Stimulated activated CD4-positive, alpha-beta T cell treated with anti-CD3 and anti-CD28 coated beads, Interleukin-1b, Interleukin-23, amount 100 ng/mL, for 1 hour (primary cell): ENCODE measurements at regions not wholly inside any gene's neighbourhood (a gene's known extent, or its start where the extent isn't known, plus 50 kb on each side); places are given as distances from the start of the nearest gene placed in this dataset.

Experiments
- DNase-seq, 2 donors: peaks; one replicate each; pipeline ENCODE4 v3.0.0-alpha.2; 2020; ENCODE audit warnings: low read depth in 2 of 2

DNA sequence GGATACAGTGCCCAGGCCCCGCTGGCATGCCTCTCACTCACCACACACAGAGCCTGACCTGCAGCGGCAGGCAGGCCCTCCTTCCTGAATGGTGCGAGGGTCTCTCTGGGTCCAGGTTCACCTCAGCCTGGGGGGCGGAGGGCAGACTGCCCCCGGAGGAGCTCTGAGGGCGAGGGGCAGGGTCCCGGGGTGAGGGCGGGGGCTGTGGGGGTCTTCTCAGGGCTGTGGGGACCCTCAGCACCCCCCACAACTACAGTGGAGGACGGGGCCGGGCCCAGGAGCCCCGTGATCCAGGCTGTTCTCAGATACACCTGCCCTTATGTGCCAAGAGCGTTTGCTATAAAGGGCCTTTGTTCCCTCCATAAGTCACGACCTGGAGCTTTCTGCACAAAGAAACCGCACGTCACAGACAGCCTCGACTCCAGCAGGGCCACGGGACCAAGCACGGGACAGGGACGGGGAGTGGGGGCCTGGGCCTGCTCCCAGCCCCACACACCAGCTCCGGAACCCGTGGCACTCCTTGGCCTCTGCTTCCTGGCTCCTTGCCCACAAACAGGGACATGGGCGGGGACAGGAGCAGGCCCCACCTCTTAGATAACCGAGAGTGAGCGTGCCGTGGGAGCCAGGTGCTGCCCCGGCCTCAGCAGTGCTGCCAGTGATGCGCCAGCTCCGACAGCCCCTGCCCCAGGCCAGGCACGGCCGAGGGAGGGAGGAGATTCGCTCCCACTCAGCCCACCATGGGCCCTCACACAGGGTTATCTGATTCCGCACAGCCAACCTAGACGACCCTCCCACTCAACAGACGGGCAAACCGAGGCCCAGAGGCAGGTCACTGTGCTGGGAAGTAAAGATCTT, 101.9 kb downstream of the RFLNA start:
- DNase-seq, result no peak

DNA sequence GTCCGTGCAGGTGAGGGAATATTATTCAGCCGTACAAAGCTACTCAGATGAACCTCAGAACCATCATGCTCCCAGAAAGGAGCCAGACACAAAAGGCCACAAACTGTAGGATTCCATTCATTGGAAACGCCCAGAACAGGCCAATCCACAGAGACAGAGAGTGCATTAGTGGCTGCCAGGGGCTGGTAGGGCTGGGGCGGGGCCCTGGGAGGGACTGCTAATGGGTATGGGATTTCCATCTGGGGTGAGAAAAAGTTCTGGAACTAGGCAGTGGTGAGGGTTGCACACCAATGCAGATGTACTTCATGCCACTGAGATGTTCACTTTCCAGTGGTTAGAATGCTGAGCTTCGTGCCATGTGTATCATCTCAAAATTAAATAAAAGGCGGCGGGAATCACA, 101.1 kb downstream of the RFLNA start:
- DNase-seq, result no peak

DNA sequence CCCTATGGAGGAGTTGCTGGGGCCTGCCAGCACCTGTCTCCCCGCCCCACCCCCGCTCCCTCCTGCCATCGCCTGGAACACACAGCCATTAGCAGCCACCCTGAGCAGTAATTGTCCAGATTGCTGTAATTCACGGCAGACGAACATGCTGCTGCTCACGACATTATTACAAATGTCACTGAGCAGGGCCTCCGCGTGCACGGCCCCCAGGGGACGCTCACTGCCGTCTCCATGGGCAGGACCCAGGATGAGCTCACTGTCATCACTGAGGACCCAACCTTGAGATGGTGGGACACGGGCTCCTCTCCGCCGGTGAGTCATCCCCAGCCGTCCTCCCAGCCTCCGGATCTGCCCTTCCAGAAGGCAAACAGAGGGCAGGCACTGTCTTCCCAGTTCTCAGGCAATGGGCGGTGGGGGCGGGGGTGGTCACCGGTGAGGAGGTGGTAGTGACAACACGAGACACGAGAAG, 100.4 kb downstream of the RFLNA start:
- no peak for DNase-seq

DNA sequence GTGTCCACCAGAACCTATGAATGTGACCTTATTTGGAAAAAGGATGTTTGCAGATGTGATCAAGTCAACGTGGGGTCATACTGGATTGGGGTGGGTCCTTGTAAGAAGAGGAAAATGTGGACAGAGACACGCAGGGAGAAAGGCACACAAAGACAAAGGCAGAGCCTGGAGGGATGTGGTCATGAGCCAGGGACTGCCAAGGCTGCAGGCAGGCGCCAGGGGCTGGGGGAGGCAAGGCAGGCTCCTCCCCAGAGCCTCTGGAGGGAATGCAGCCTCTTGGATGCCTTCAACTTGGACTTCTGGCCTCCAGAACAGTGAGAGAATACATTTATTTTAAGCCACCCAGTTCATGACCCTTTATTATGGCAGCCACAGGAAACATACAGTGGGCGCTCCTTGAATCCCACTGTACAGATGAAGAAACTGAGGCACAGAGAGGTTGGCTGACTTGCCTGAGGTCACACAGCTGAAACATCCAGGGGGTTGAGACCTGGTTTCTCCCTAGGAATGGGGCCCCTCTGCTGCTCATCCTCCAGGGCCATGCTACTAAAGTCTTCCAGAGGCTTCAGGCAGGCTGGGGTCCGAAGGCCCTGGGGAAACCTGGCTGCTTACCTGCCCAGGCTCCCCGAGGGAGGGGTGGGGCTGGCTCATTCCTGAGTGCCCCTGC, 99.7 kb downstream of the RFLNA start:
- no peak for DNase-seq

DNA sequence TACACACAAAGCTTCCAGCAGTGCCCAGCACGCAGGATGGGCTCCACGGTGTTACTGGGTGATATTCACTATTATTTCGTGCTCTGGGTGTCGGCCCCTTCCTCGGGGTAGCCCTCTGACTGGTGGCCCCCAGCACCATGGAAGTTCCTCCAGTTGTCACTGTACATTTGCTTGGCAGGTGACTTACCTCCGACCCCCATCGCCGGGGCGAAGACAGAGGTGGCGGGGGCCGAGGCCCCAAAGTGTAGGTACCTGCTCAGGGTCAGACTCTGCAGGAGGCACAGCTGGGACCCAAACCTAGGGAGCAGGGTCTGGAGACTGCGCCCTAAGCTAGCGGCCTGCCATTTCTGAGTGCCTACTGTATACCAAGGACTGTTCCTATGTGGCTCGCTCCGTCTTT, 98.9 kb downstream of the RFLNA start:
- no peak for DNase-seq

DNA sequence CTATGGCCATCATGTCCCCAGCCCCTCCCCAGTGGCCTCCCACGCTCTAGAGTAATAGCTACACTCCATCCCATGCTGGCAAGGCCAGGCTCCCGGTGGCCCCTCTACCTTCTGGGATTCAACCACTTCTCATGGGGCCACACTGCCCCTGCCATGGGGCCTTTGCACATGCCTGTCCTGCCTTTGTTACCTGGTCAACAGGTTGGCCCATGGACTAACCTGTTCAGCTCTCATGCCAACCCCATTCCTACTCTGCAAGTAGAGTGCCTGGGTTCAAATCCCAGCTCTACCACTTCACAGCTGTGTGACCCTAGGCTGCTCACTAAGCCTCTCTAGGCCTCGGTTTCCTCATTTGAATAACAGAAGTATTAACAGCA, 98.5 kb downstream of the RFLNA start:
- DNase-seq, result no peak

DNA sequence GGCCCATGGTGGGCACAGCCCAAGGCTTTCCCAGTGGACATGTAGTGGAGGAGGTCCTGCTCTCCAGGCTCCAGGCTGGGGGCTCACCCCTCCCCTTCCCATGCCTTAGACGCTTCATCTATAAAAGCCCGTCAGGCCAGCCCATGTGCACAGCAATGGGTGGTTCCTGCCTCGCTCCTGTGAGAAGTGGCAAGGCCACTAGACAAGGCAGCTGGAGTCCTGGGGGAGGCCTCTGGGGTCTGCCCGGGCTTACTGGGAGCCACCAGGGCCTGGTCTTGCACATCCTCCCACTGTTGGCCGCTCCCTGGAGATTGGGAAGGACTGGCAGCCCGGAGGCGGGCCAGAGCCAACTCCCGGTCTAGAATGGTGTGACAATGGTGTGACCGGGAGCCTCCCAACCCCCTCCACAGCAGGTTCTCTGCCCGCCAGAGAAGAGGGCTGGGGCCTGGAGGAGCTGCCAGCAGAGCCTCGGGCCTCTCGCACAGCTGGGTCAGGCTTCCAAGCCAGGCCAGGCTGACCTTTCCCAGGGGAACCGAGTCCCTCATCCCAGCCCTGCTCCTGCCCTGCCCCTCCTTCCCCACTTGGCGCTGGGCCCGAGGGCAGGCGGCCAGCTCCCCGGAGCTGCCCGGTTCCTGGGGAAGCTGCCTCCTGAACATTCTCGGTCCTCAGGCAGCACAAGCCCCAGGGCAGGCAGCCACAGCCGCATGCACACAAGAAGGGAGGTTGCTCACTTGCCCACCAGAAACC, 97.9 kb downstream of the RFLNA start:
- no peak for DNase-seq

DNA sequence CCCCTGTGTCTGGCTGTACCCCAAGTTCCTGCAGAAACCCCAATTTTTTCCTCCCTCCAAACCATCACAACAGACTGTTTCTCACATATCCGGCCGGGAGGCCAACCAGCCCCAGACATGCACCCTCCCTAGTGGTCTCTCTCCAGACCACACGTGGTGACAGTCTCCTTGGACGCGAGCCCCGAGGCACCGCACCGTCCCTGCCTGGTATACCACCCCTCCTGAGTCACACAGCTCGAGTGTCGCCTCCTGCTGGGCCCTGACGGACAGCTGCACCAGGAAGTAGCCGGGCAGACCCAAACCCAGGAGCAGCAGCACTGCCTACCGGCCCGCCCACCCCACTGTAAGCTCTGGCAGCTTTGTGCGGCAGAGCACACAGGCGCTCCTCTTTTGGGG, 97.4 kb downstream of the RFLNA start:
- no peak for DNase-seq

DNA sequence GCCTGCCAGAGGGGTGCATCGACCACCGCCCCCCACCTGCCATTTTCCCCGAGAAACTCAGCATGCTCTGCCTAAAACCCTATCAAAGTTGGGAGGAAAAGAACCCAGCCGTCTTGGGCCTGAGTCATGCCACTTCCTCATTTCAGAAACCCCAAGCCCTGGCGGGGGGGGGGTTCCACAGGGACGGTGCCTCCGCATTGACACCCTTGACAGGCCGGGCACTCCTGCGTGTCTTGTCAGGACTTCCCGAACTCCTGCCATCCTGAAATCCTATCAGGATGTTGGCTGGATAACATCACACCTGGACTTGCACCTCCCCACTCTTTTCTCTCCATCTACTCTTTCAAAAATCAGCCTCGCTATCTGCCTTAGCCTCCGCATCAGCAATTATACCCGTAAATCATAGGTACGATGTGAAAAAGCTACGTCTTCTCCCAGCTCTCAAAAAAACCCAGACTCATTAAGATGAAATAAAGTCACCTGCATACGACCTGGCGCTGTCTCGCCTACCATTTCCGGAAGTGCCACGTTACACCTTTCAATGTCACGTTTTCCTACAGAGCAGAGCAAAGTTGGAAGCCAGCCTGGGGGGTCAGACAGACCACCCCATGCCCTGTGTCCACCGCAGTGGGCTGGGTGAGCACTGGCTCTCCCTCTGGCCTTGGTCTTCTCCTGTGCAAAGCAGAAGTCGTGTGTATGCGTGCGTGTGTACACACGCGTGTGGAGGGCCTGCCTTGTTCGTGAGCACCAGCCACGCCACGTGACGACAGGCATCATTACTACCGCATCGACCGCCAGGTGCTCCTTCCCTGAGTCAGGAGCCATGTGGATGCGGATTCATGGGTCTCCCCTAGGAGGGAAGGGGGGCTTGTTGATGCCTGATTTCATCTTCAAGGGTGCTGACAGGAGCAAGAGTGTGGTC, 96.7 kb downstream of the RFLNA start:
- DNase-seq, result peak in 1 of 2 donors; percentile 34

DNA sequence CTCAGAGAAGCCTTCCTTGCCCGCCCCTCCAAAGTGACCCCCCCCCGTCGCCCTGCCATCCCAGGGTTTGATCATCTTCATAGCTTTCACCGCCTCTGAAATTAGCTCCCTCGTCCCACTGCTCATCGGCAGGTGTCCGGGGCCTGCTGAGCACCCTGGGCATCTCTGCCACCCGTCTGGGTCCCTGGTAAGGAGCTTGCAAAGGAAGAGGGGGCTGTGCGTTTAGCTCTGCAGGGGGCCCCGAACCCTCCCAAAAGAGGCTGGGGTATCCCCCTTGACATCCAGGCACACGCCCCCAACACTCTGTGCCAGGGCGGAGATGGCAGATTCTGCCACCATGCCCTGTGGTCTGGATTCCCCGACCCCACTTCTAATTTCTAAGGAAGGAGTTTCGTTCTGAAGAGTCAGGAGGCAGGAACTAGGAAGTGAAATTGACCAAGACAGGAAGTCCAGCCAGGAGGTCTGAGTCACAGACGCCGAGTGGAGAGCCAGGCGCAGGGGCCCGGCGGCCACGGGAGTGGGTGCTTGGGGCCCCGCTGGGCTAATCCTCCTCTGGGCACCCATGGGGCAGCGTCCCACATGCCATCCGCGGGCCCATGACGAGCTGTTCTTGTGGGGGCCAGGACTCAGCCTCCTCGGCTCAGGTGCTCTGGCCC, 95.7 kb downstream of the RFLNA start:
- DNase-seq, result no peak

DNA sequence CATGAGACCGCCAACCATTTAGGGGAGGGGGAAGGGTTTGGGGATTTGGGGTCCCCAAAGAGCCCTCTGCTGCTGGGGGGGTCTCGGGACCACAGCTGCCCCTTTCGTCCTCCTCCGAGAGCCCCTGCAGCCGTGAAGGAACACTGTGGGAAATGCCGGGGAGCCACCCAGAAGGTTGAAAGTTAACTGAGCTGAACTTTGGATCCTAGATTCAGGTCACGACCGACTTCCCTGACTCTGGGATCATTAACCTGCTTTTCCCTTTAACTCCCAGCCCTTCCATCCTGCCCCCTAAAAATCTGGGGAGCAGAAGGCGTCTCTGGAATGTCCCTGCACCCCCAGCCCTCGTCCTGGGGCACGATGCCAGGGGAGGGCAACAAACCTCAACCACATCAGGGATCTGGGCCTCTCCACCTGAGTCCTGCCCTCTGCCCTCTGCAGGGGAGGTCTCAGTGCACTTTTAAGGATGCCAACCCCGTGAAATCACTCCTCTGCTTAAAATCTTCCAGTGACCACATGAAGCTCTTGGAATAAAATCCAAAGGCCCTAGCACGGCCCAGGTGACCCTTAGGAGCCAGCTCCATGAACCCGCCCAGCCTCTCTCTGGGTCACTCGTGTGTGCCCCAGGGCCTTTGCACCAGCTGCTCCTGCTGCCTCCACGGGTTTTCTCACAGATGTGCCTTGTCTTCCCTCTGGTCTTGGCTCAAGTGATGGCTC, 95.0 kb downstream of the RFLNA start:
- DNase-seq, result no peak

DNA sequence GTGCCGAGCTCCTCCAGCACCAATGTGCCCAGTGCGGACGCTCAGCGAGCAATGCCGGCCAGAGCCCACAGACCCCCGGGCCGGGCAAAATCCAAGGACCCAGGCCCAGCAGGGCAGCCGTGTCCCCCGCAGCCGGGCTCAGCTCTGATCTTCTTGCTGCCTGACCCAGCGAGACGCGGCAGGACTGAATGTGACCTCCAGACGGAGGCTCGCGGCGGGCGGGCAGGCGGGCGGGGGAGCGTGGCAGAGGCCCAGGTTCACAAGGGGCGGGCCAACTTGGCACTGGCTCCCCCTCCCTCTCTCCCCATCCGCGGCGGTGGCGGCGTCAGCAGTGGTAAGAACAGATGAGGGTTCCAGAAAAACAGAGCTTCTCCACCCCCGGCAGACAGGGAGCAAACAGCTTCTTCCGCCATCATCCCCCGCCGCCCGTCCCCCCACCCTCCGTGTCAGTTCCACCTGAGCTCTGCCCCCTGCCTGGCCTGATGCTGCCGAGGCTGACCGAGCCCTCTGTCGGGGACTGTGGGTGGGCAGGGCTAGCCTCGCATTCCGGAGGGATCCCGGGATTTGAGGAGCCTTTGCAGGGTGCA, 94.3 kb downstream of the RFLNA start:
- peak; percentile 22 to 24 for DNase-seq

DNA sequence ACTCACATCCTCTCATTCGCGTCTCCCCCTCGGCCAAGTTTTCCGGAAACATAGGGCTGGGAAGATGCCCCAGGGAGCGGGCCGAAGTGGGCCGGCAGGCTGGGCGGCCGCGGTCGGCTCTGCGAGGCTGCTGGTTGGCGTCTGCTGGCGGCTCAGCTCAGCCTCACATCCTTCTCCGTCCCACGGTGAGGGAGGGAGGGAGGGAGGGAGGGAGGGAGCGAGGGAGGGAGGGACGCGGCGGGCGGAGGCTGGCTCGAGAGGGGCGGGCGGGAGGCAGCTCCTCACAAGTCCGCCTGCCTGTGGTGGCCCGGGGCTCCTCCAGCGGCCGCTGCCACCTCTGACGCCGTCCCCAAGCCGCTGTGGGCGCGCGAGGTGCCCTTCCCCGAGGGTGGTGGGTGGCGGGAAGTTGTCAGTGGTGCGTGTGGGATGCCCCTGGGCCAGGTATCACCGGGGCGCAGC, 93.8 kb downstream of the RFLNA start:
- DNase-seq, result no peak

DNA sequence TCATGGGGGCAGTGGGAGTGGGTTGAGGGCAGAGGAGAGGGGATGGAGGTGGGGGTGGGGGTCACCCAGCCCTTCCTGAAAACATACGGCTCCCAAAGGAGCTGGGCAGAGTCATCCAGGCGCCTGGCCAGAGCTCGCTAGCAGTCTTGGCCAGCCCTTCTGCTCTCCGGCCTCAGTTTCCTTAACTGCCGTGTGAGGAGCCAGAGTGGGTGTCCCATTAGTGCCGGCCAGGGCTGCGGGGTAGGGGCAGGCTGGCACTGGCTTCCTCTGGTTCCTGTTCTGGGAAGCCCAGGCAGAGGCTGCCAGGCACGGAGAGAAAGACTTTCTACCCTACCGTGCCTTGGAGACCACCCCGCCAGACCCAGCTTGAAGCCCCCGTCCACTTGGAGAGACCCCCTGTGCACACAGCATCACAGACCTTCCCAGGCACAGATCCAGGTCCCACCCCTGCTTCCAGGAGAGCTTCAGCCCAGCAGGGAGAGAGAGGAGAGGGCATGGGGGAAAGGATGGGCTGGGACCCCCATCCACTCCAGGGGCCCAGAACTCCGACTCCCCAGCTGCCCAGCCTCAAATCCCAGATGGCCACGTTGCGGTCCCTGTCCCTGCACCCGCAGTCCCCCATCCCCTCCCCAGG, 93.3 kb downstream of the RFLNA start:
- DNase-seq, result no peak

DNA sequence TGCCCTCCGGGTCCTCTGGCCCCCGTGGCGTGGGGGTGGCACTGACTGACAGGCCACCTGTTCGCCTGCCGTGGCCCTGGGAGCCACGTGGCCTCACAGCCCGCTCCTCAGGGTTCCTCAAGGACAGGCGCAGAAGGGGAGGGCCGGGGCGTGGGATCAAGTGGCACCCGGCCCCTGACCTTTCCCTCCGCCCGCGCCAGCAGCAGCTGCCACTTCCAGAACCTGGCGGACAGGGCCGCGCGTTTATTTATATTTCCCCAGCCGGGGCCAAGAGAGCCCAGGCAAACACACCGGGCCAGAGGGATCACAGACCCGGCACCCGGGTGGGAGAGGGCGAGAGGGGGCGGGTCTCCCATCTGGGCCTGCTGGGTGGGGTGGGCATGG, 92.6 kb downstream of the RFLNA start:
- DNase-seq, result no peak

DNA sequence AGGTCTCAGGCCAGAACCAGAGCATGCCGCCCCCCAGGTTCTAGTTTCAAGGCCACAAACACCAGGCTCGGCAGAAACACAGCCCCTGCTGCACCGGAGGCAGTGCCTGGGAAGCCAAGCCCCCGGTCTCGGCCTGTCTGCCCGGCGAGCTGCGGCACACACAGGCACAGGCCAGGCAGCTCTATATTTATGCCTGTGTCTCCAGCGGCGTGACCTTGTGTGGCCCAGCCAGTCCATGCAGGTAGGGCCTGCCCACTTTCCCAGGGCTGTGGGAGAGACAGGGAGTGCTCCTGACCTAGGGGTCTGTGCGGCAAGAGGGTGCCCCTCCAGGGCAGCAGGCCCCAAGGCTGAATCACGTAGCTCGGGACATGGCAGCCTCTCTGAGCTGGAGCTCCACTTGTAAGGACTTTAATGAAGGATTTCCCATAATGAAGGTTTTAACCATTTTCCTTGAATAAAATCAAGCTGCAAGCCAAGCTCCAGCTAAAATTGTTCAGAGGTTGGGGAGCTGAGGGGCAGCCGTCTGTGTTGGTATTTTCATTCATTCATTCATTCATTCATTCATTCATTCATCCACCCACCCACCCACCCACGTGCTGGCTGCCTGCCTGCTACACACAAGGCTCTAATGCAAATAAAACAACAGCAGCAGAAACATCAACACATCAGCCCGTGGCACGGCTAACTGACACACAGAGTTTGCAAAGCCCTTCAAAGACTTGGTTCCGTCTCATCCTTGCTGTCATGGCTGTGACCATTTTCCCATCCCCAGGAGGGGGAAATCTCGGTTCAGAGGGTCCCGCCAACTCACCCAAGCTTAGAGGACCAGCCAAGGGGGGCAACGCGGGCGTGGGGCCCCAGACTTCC, 92.0 kb downstream of the RFLNA start:
- DNase-seq, result no peak

DNA sequence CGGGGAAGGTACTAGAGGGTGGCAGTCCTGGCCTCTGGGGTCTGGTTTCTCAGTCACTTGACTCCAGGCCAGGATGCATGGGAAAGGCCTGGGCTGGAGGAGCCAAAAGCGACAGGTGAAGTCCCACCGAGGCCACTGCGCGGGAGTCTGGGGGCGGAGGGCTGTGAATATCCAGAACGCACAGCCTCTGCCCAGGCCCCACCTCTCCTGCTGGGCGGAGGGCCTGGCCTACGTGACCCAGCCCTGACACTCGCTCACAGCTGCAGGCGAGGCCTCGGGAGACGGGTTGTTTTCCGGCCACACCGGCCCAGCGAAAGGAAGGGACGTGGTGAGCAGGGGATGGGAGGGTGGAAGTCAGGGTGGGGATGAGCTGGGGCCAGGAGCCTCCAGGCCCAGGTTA, 91.2 kb downstream of the RFLNA start:
- no peak for DNase-seq

DNA sequence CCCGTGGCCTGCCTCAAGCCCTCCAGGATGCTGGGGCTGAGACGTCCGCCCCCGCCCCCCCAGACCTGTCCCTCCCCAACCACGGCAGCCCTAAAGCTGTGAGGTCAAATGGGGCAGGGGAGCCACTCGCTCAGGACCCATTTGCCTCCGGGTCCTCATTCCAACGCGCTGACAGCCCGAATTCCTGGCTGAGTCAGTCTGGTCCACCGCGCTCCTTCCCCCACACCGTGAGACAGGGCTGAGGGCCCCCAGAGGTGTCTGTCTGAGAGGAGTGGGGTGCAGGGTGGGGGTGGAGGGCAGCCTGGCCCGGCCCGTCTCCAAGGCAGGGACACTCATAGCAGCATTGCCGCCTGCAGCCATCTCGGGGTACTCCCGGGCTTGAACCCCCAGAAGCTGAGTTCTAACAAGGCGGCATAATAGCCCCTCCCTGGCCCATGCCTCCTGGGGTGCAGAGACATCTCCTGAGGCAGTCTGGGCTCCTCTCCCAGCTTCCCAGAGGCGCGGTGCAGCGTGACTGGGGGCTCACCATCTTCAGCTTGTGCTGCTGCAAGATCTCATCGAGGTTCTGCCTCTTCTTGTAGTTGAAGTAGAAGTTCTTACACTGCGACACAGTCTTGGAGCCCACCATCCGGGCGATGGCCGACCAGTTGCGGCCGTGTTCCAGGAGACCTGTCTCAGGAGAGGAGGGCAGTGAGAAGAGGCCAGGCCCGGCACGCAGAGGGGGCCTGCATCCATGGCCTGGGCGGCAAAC, 90.5 kb downstream of the RFLNA start:
- no peak for DNase-seq
